ENCODE measurements at regions not wholly inside any gene's neighbourhood (a gene's known extent, or its start where the extent isn't known, plus 50 kb on each side); places are given as distances from the start of the nearest gene placed in this dataset.

- Mint-ChIP-seq H3K27me3 (no peaks in the 10 kb centered on the region), H3K4me3 (no peak overlapping the region), H3K4me1 (no peaks in the 10 kb centered on the region), H3K36me3 (no peaks in the 10 kb centered on the region), H3K9me3 (peaks cover 0 to 4% of the 10 kb centered on the region in 2 donors), H3K27ac (no peak overlapping the region)
- DNase-seq, result no peak
- no peak for ATAC-seq (replicated peaks)
Observed at GRCh38 chr14:82595466-82595865, 1061.8 kb upstream of the SEL1L start.

GRCh38 chr14:82602794-82603193 is 1069.1 kb upstream of the SEL1L start:
- Mint-ChIP-seq H3K27me3 (no peaks in the 10 kb centered on the region), H3K9me3 (peaks cover 3% of the 10 kb centered on the region in 2 donors), H3K27ac (no peak overlapping the region), H3K4me3 (no peak overlapping the region), H3K36me3 (no peaks in the 10 kb centered on the region), H3K4me1 (no peaks in the 10 kb centered on the region)
- ATAC-seq (replicated peaks) (no peak), DNase-seq (no peak)

GRCh38 chr14:82604819-82605218 is 1071.2 kb upstream of the SEL1L start:
- ATAC-seq (replicated peaks) (no peak), DNase-seq (no peak)
- Mint-ChIP-seq H3K4me3 (no peak overlapping the region), H3K36me3 (no peaks in the 10 kb centered on the region), H3K9me3 (peaks cover 1 to 3% of the 10 kb centered on the region in 2 donors), H3K27me3 (no peaks in the 10 kb centered on the region), H3K27ac (no peak overlapping the region), H3K4me1 (no peaks in the 10 kb centered on the region)

- no peak overlapping the region for H3K27ac Mint-ChIP-seq
- ATAC-seq (replicated peaks) (no peak), DNase-seq (no peak)
- no peaks in the 10 kb centered on the region for H3K36me3 Mint-ChIP-seq
- no peak overlapping the region for H3K4me3 Mint-ChIP-seq
- H3K27me3 Mint-ChIP-seq, result no peaks in the 10 kb centered on the region
- peaks cover 4 to 15% of the 10 kb centered on the region in 2 donors for H3K9me3 Mint-ChIP-seq
- H3K4me1 Mint-ChIP-seq, result no peaks in the 10 kb centered on the region
Observed at GRCh38 chr14:82621881-82622450, 1088.3 kb upstream of the SEL1L start.

GRCh38 chr14:82626156-82627066 is 1092.8 kb upstream of the SEL1L start:
- H3K4me3 Mint-ChIP-seq, result no peak overlapping the region
- ATAC-seq (replicated peaks), result no peak
- no peaks in the 10 kb centered on the region for H3K4me1 Mint-ChIP-seq
- no peaks in the 10 kb centered on the region for H3K27me3 Mint-ChIP-seq
- DNase-seq, result no peak
- H3K9me3 Mint-ChIP-seq, result peaks cover 4 to 7% of the 10 kb centered on the region in 2 donors
- no peaks in the 10 kb centered on the region for H3K36me3 Mint-ChIP-seq
- no peak overlapping the region for H3K27ac Mint-ChIP-seq

- peaks cover 4 to 5% of the 10 kb centered on the region in 2 donors for H3K9me3 Mint-ChIP-seq
- DNase-seq (no peak), ATAC-seq (replicated peaks) (no peak)
- no peaks in the 10 kb centered on the region for H3K4me1 Mint-ChIP-seq
- H3K36me3 Mint-ChIP-seq, result no peaks in the 10 kb centered on the region
- H3K27ac Mint-ChIP-seq, result no peak overlapping the region
- H3K27me3 Mint-ChIP-seq, result no peaks in the 10 kb centered on the region
- H3K4me3 Mint-ChIP-seq, result no peak overlapping the region
Observed at GRCh38 chr14:82635915-82636314, 1102.3 kb upstream of the SEL1L start.

- Mint-ChIP-seq H3K4me1 (no peaks in the 10 kb centered on the region), H3K36me3 (no peaks in the 10 kb centered on the region), H3K9me3 (peaks cover 4 to 5% of the 10 kb centered on the region in 2 donors), H3K27ac (no peak overlapping the region), H3K4me3 (no peak overlapping the region), H3K27me3 (no peaks in the 10 kb centered on the region)
- DNase-seq (no peak), ATAC-seq (replicated peaks) (no peak)
Observed at GRCh38 chr14:82636426-82636825, 1102.8 kb upstream of the SEL1L start.

- Mint-ChIP-seq H3K27ac (no peak overlapping the region), H3K4me1 (no peaks in the 10 kb centered on the region), H3K27me3 (no peaks in the 10 kb centered on the region), H3K36me3 (no peaks in the 10 kb centered on the region), H3K9me3 (no peaks in the 10 kb centered on the region), H3K4me3 (no peak overlapping the region)
- DNase-seq, result no peak
- ATAC-seq (replicated peaks), result no peak
Observed at GRCh38 chr14:82641050-82641540, 1107.4 kb upstream of the SEL1L start.

GRCh38 chr14:82642425-82642824 is 1108.8 kb upstream of the SEL1L start:
- Mint-ChIP-seq H3K9me3 (no peaks in the 10 kb centered on the region), H3K4me3 (peak overlapping the region in 1 of 2 donors; percentile 41), H3K27me3 (no peaks in the 10 kb centered on the region), H3K36me3 (no peaks in the 10 kb centered on the region), H3K27ac (no peak overlapping the region), H3K4me1 (no peaks in the 10 kb centered on the region)
- peak in 1 of 2 donors; percentile 65 for ATAC-seq (replicated peaks)
- no peak for DNase-seq

- Mint-ChIP-seq H3K27ac (no peak overlapping the region), H3K4me1 (no peaks in the 10 kb centered on the region), H3K4me3 (no peak overlapping the region), H3K36me3 (no peaks in the 10 kb centered on the region), H3K27me3 (no peaks in the 10 kb centered on the region), H3K9me3 (peaks cover 0 to 6% of the 10 kb centered on the region in 2 donors)
- ATAC-seq (replicated peaks), result no peak
- no peak for DNase-seq
Observed at GRCh38 chr14:82647088-82647810, 1113.6 kb upstream of the SEL1L start.

GRCh38 chr14:82655770-82656169 is 1122.1 kb upstream of the SEL1L start:
- Mint-ChIP-seq H3K27ac (no peak overlapping the region), H3K27me3 (no peaks in the 10 kb centered on the region), H3K9me3 (peaks cover 0 to 3% of the 10 kb centered on the region in 2 donors), H3K4me3 (no peak overlapping the region), H3K36me3 (no peaks in the 10 kb centered on the region), H3K4me1 (no peaks in the 10 kb centered on the region)
- ATAC-seq (replicated peaks) (no peak), DNase-seq (no peak)

- Mint-ChIP-seq H3K4me1 (no peaks in the 10 kb centered on the region), H3K4me3 (no peak overlapping the region), H3K27me3 (no peaks in the 10 kb centered on the region), H3K27ac (no peak overlapping the region), H3K9me3 (no peaks in the 10 kb centered on the region), H3K36me3 (no peaks in the 10 kb centered on the region)
- ATAC-seq (replicated peaks) (no peak), DNase-seq (no peak)
Observed at GRCh38 chr14:82657186-82657675, 1123.6 kb upstream of the SEL1L start.

GRCh38 chr14:82661258-82661657 is 1127.6 kb upstream of the SEL1L start:
- H3K27me3 Mint-ChIP-seq, result no peaks in the 10 kb centered on the region
- no peak overlapping the region for H3K27ac Mint-ChIP-seq
- DNase-seq (no peak), ATAC-seq (replicated peaks) (no peak)
- H3K4me3 Mint-ChIP-seq, result no peak overlapping the region
- no peaks in the 10 kb centered on the region for H3K9me3 Mint-ChIP-seq
- no peaks in the 10 kb centered on the region for H3K36me3 Mint-ChIP-seq
- no peaks in the 10 kb centered on the region for H3K4me1 Mint-ChIP-seq

- peaks cover 0 to 5% of the 10 kb centered on the region in 2 donors for H3K9me3 Mint-ChIP-seq
- no peaks in the 10 kb centered on the region for H3K27me3 Mint-ChIP-seq
- no peak overlapping the region for H3K4me3 Mint-ChIP-seq
- no peaks in the 10 kb centered on the region for H3K4me1 Mint-ChIP-seq
- ATAC-seq (replicated peaks) (no peak), DNase-seq (no peak)
- H3K27ac Mint-ChIP-seq, result no peak overlapping the region
- no peaks in the 10 kb centered on the region for H3K36me3 Mint-ChIP-seq
Observed at GRCh38 chr14:82667006-82667405, 1133.4 kb upstream of the SEL1L start.

Measured in stimulated activated naive B cell treated with anti-CD40 and anti-IgM and Interleukin-4, amounts not matched to agents 10 μg/mL and 1 μg/mL and 100 μg/mL, for 72 hours (primary cell).